GM21723 (cell line): ENCODE measurements at regions not wholly inside any gene's neighbourhood (a gene's known extent, or its start where the extent isn't known, plus 50 kb on each side); places are given as distances from the start of the nearest gene placed in this dataset.
"Not testable (repeated sequence)": the region's sequence is repeated elsewhere in the genome, so short reads cannot be mapped to it uniquely, and the experiment has no call there.

Source experiments
- ATAC-seq: cut with Tn5 transposase; IDR thresholded peaks from one replicate; pipeline ENCODE4 v1.9.1; 2021; ENCODE audit warnings: mild to moderate bottlenecking, moderate library complexity; ENCODE audit not compliant: unreplicated experiment

GRCh38 chr4:155592179-155592937 lies 74.3 kb upstream of the GUCY1A1 start:
- ATAC-seq: no peak

- no peak for ATAC-seq
Observed at GRCh38 chr4:155591738-155592143, 74.9 kb upstream of the GUCY1A1 start.

- no peak for ATAC-seq
Observed at GRCh38 chr4:155590796-155591585, 75.7 kb upstream of the GUCY1A1 start.

- no peak for ATAC-seq
Observed at GRCh38 chr4:155588437-155588836, 78.2 kb upstream of the GUCY1A1 start.

GRCh38 chr4:155587766-155588165 lies 78.9 kb upstream of the GUCY1A1 start:
- ATAC-seq: no peak

- no peak for ATAC-seq
Observed at GRCh38 chr4:155582971-155583437, 83.6 kb upstream of the GUCY1A1 start.

- ATAC-seq: no peak
Observed at GRCh38 chr4:155582041-155582440, 84.6 kb upstream of the GUCY1A1 start.

GRCh38 chr4:155578726-155579370 lies 87.8 kb upstream of the GUCY1A1 start:
- no peak for ATAC-seq

- no peak for ATAC-seq
Observed at GRCh38 chr4:155578219-155578618, 88.4 kb upstream of the GUCY1A1 start.

GRCh38 chr4:155574329-155574728 lies 92.3 kb upstream of the GUCY1A1 start:
- ATAC-seq: not testable (repeated sequence)

- no peak for ATAC-seq
Observed at GRCh38 chr4:155573126-155573525, 93.5 kb upstream of the GUCY1A1 start.

GRCh38 chr4:155572106-155572703 lies 94.4 kb upstream of the GUCY1A1 start:
- no peak for ATAC-seq

GRCh38 chr4:155571184-155571944 lies 95.3 kb upstream of the GUCY1A1 start:
- ATAC-seq: no peak

GRCh38 chr4:155570661-155571060 lies 96.0 kb upstream of the GUCY1A1 start:
- ATAC-seq: no peak

GRCh38 chr4:155569960-155570515 lies 96.6 kb upstream of the GUCY1A1 start:
- ATAC-seq: no peak

GRCh38 chr4:155569471-155569870 lies 97.2 kb upstream of the GUCY1A1 start:
- ATAC-seq: no peak

- no peak for ATAC-seq
Observed at GRCh38 chr4:155568641-155569220, 97.9 kb upstream of the GUCY1A1 start.

- ATAC-seq: no peak
Observed at GRCh38 chr4:155566354-155566753, 100.3 kb upstream of the GUCY1A1 start.

GRCh38 chr4:155565776-155566175 lies 100.9 kb upstream of the GUCY1A1 start:
- ATAC-seq: no peak

GRCh38 chr4:155565330-155565729 lies 101.3 kb upstream of the GUCY1A1 start:
- ATAC-seq: no peak
